ENCODE measurements at regions not wholly inside any gene's neighbourhood (a gene's known extent, or its start where the extent isn't known, plus 50 kb on each side); places are given as distances from the start of the nearest gene placed in this dataset.

DNA sequence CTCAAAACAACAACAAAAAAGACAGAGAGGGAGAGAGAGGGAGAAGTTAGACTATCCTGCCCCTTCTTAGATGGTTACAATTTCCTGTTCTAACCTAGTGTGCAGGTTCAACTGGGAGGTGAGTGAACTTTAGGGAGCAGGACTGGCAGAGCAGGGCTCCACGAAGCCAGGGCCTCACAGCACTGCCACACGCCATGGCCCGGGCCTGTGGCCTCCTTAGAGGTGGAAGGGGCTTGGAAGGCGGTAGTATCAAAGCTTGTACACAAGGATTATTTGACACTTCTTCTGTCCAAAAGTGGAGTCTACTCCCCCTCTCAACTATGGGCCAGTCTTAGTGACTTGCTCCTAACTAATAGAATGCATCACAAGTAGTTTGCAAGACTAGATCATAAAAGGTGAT, 62.9 kb upstream of the TMEM72 start:
- TF ChIP-seq POLR2G (IDR thresholded peaks at IDR 0.05; ENCODE audit: low read depth, low read length) (no peak), MED1 (CRISPR knock-in tag; IDR thresholded peaks at IDR 0.05; ENCODE audit: borderline replicate concordance) (no peak), FOXA1 (IDR thresholded peaks at IDR 0.05; ENCODE audit: borderline replicate concordance) (no peak)
- ChIA-PET CTCF (ENCODE audit: low intra/inter-chr PET ratio) (no interaction called here), POLR2A (no interaction called here)
- H3K79me2 ChIP-seq (ENCODE audit: control insufficient read depth, insufficient read depth, low read length), result no peaks in the 10 kb centered on the region
- H3K9me1 ChIP-seq (ENCODE audit: control insufficient read depth, insufficient read depth, low read length), result no peaks in the 10 kb centered on the region
- peaks cover 0 to 5% of the 10 kb centered on the region in 2 experiments; a peak in 1 of 5 replicates for H3K27me3 ChIP-seq (ENCODE audit: control insufficient read depth in 2 of 2, insufficient read depth in 2 of 2, low read length in 2 of 2)
- ATAC-seq (no peak), DNase-seq (ENCODE audit: extremely low read depth in 1 of 4, low spot score in 3 of 4) (no peak), FAIRE-seq (no peak)
- no peaks in the 10 kb centered on the region for H3K9me3 ChIP-seq (replicated peaks; ENCODE audit: control insufficient read depth, insufficient read depth, low read depth, low read length)
- H3K9ac ChIP-seq (ENCODE audit: insufficient read depth in 1 of 2, low read depth in 2 of 2, low read length in 2 of 2), result no peak overlapping the region
- H3K36me3 ChIP-seq (ENCODE audit: control insufficient read depth, insufficient read depth, low read length), result no peaks in the 10 kb centered on the region
- no peaks in the 10 kb centered on the region for H4K20me1 ChIP-seq (replicated peaks; ENCODE audit: control insufficient read depth, insufficient read depth, low read length)
- no peak overlapping the region for H3K4me3 ChIP-seq
- WGBS (ENCODE audit: insufficient coverage, low coverage, missing lambda C conversion rate), result 0% methylated on average over 4 of the region's 4 CpGs
- H3K4me1 ChIP-seq (replicated peaks in 1 of 2; ENCODE audit: control insufficient read depth in 2 of 2, insufficient read depth in 2 of 2, low read length in 2 of 2), result no peaks in the 10 kb centered on the region
- in situ Hi-C loops (cut with MboI) (no loop called here), intact Hi-C loops (cut with micrococcal nuclease) (no loop called here)
- H3K4me2 ChIP-seq (ENCODE audit: insufficient read depth, low read length), result no peak overlapping the region
- H2AFZ ChIP-seq (ENCODE audit: low read depth, low read length), result no peak overlapping the region
- H3K27ac ChIP-seq (ENCODE audit: extremely low read depth, low read depth, low read length), result no peak overlapping the region
- BruUV-seq (replicated peaks), result no TSS peak

DNA sequence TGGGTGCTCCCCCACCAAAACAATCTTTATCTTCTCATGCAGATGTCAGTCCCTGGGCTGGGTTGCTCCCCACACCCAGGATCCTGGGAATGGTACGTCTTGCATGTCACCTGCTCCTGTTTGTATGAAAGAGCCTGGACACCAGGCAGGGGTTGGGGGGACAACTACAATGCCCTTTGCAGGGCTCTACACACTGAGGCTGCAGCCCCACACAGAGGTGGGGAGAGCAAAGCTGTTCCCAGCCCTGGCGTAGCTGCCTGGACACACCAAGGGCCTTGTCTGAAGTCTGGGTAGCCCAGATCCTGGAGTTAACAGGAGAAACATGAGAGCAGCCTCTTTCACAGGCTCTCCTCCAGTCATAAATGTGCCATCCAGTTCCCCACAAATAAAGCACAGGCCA, 61.2 kb upstream of the TMEM72 start:
- Histone ChIP-seq H3K36me3 (ENCODE audit: control insufficient read depth, insufficient read depth, low read length) (no peaks in the 10 kb centered on the region), H3K9me3 (replicated peaks; ENCODE audit: control insufficient read depth, insufficient read depth, low read depth, low read length) (no peaks in the 10 kb centered on the region), H2AFZ (ENCODE audit: low read depth, low read length) (no peak overlapping the region), H3K9me1 (ENCODE audit: control insufficient read depth, insufficient read depth, low read length) (no peaks in the 10 kb centered on the region), H3K9ac (ENCODE audit: insufficient read depth in 1 of 2, low read depth in 2 of 2, low read length in 2 of 2) (no peak overlapping the region), H3K27ac (ENCODE audit: extremely low read depth, low read depth, low read length) (no peak overlapping the region), H3K79me2 (ENCODE audit: control insufficient read depth, insufficient read depth, low read length) (no peaks in the 10 kb centered on the region), H3K4me3 (no peak overlapping the region), H3K4me2 (ENCODE audit: insufficient read depth, low read length) (no peak overlapping the region), H3K27me3 (ENCODE audit: control insufficient read depth in 2 of 2, insufficient read depth in 2 of 2, low read length in 2 of 2) (peaks cover 0 to 2% of the 10 kb centered on the region in 2 experiments; a peak in 1 of 5 replicates), H4K20me1 (replicated peaks; ENCODE audit: control insufficient read depth, insufficient read depth, low read length) (no peaks in the 10 kb centered on the region), H3K4me1 (replicated peaks in 1 of 2; ENCODE audit: control insufficient read depth in 2 of 2, insufficient read depth in 2 of 2, low read length in 2 of 2) (no peaks in the 10 kb centered on the region)
- intact Hi-C loops (cut with micrococcal nuclease) (no loop called here), in situ Hi-C loops (cut with MboI) (no loop called here)
- WGBS (ENCODE audit: insufficient coverage, low coverage, missing lambda C conversion rate), result 0% methylated on average over 2 of the region's 2 CpGs
- no peak for DNase-seq (ENCODE audit: extremely low read depth in 1 of 4, low spot score in 3 of 4)
- CTCF ChIA-PET (ENCODE audit: low intra/inter-chr PET ratio), result no interaction called here
- no peak for FAIRE-seq
- BruUV-seq (replicated peaks), result no TSS peak
- POLR2A ChIA-PET, result interaction anchor here (0.6 kb wide), 1 partner anchor 18 kb away, joined by 3 read pairs; no protein-coding TSS in a partner anchor
- no peak for ATAC-seq
- TF ChIP-seq IRF2 (CRISPR knock-in tag; IDR thresholded peaks at IDR 0.05), result no peak
- TF ChIP-seq NONO (IDR thresholded peaks at IDR 0.05; ENCODE audit: low read depth in 2 of 2, low read length in 1 of 2), result no peak
- no peak for TF ChIP-seq POLR2AphosphoS5 (IDR thresholded peaks at IDR 0.05; ENCODE audit: control insufficient read depth, insufficient read depth, low read depth, low read length)
- TF ChIP-seq, protein P1, sequence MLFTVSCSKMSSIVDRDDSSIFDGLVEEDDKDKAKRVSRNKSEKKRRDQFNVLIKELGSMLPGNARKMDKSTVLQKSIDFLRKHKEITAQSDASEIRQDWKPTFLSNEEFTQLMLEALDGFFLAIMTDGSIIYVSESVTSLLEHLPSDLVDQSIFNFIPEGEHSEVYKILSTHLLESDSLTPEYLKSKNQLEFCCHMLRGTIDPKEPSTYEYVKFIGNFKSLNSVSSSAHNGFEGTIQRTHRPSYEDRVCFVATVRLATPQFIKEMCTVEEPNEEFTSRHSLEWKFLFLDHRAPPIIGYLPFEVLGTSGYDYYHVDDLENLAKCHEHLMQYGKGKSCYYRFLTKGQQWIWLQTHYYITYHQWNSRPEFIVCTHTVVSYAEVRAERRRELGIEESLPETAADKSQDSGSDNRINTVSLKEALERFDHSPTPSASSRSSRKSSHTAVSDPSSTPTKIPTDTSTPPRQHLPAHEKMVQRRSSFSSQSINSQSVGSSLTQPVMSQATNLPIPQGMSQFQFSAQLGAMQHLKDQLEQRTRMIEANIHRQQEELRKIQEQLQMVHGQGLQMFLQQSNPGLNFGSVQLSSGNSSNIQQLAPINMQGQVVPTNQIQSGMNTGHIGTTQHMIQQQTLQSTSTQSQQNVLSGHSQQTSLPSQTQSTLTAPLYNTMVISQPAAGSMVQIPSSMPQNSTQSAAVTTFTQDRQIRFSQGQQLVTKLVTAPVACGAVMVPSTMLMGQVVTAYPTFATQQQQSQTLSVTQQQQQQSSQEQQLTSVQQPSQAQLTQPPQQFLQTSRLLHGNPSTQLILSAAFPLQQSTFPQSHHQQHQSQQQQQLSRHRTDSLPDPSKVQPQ (CRISPR knock-in tag; IDR thresholded peaks at IDR 0.05; ENCODE audit: borderline replicate concordance), result no peak
- no peak for TF ChIP-seq POLR3G (IDR thresholded peaks at IDR 0.05; ENCODE audit: extremely low read depth, insufficient read length, insufficient replicate concordance)

Measured in K562 (cell line).